PFSK-1 (cell line): ENCODE measurements at regions not wholly inside any gene's neighbourhood (a gene's known extent, or its start where the extent isn't known, plus 50 kb on each side); places are given as distances from the start of the nearest gene placed in this dataset.

Experiments
- FOXP2 ChIP-seq: optimal IDR thresholded peaks from 2 replicates; pipeline ENCODE3; 2011; ENCODE audit warnings: borderline replicate concordance, control low read depth, inconsistent platforms; ENCODE audit not compliant: insufficient read depth; ENCODE audit errors: extremely low read length, extremely low read depth
- POLR2AphosphoS5 ChIP-seq: IDR thresholded peaks from 2 replicates; pipeline ENCODE4 v1.6.1; 2012; ENCODE audit warnings: low read depth, mild to moderate bottlenecking, control low read depth, low read length, moderate library complexity
- REST ChIP-seq, 2 experiments: IDR thresholded peaks; 2 replicates each; pipeline versions ENCODE4 v1.6.1 to v1.8.0; 2011 to 2012; ENCODE audit warnings: low read depth in 2 of 2, low read length in 2 of 2, control low read depth in 1 of 2, inconsistent platforms in 1 of 2, mild to moderate bottlenecking in 1 of 2, moderate library complexity in 1 of 2; ENCODE audit not compliant: insufficient read depth in 1 of 2
- SIN3A ChIP-seq: IDR thresholded peaks from 2 replicates; pipeline ENCODE4 v1.6.1; 2012; ENCODE audit warnings: mild to moderate bottlenecking, low read length, moderate library complexity, borderline replicate concordance; ENCODE audit not compliant: insufficient read depth
- TAF1 ChIP-seq: IDR thresholded peaks from 2 replicates; pipeline ENCODE4 v1.6.1; 2012; ENCODE audit warnings: low read length, control low read depth, borderline replicate concordance; ENCODE audit not compliant: insufficient read depth

GRCh38 chr5:20105915-20106314 is 117.9 kb upstream of the CDH18 start:
- TF ChIP-seq POLR2AphosphoS5 (no peak), FOXP2 (no peak), TAF1 (no peak)

- TF ChIP-seq POLR2AphosphoS5 (no peak), TAF1 (no peak), REST (IDR thresholded peaks at IDR 0.05; ENCODE audit: insufficient read depth in 1 of 2, low read depth in 2 of 2, low read length in 2 of 2) (no peak), FOXP2 (no peak), SIN3A (no peak)
Measured at GRCh38 chr5:20102293-20102692, 114.3 kb upstream of the CDH18 start.

GRCh38 chr5:20098694-20099093 is 110.7 kb upstream of the CDH18 start:
- no peak for TF ChIP-seq TAF1
- TF ChIP-seq SIN3A = no peak
- no peak for TF ChIP-seq REST (IDR thresholded peaks at IDR 0.05; ENCODE audit: insufficient read depth in 1 of 2, low read depth in 2 of 2, low read length in 2 of 2)
- no peak for TF ChIP-seq FOXP2
- TF ChIP-seq POLR2AphosphoS5 = no peak

GRCh38 chr5:20088361-20088760 is 100.4 kb upstream of the CDH18 start:
- TF ChIP-seq TAF1 (no peak), SIN3A (no peak), REST (IDR thresholded peaks at IDR 0.05; ENCODE audit: insufficient read depth in 1 of 2, low read depth in 2 of 2, low read length in 2 of 2) (no peak), POLR2AphosphoS5 (no peak), FOXP2 (no peak)

- no peak for TF ChIP-seq TAF1
- TF ChIP-seq POLR2AphosphoS5 = no peak
- TF ChIP-seq SIN3A = no peak
- TF ChIP-seq REST (IDR thresholded peaks at IDR 0.05; ENCODE audit: insufficient read depth in 1 of 2, low read depth in 2 of 2, low read length in 2 of 2) = no peak
- no peak for TF ChIP-seq FOXP2
Measured at GRCh38 chr5:20087299-20087698, 99.3 kb upstream of the CDH18 start.
